Activated T-cell treated with anti-CD3 and anti-CD28 coated beads, Interleukin-2, amount 50 U/mL, for 24 hours (primary cell): ENCODE measurements at regions not wholly inside any gene's neighbourhood (a gene's known extent, or its start where the extent isn't known, plus 50 kb on each side); places are given as distances from the start of the nearest gene placed in this dataset.
"Not testable (repeated sequence)": the region's sequence is repeated elsewhere in the genome, so short reads cannot be mapped to it uniquely, and the experiment has no call there.

Experiments
- DNase-seq: peaks from one replicate; pipeline ENCODE4 v3.0.0-alpha.2; 2020
- H3K27ac Mint-ChIP-seq: 2 replicates; pipeline ENCODE4 v1.8.0; 2020; ENCODE audit warnings: mild to moderate bottlenecking, mixed read lengths
- H3K27me3 Mint-ChIP-seq: 2 replicates; pipeline ENCODE4 v1.8.0; 2020; ENCODE audit warnings: mixed read lengths
- H3K36me3 Mint-ChIP-seq: 2 replicates; pipeline ENCODE4 v1.8.0; 2020; ENCODE audit warnings: low read depth, mixed read lengths
- H3K4me1 Mint-ChIP-seq: 2 replicates; pipeline ENCODE4 v1.8.0; 2020; ENCODE audit warnings: low read depth, mixed read lengths
- H3K4me3 Mint-ChIP-seq: 2 replicates; pipeline ENCODE4 v1.8.0; 2020; ENCODE audit warnings: mild to moderate bottlenecking, moderate library complexity, mixed read lengths
- H3K9me3 Mint-ChIP-seq: 2 replicates; pipeline ENCODE4 v1.8.0; 2020; ENCODE audit warnings: mixed read lengths

GRCh38 chrX:1883772-1884171 lies 268.9 kb downstream of the ASMT start:
- Mint-ChIP-seq H3K4me1 (no peaks in the 10 kb centered on the region), H3K27ac (no peak overlapping the region), H3K9me3 (peaks cover 4% of the 10 kb centered on the region), H3K4me3 (no peak overlapping the region), H3K36me3 (no peaks in the 10 kb centered on the region), H3K27me3 (peaks cover 20% of the 10 kb centered on the region)
- DNase-seq, result no peak

DNA sequence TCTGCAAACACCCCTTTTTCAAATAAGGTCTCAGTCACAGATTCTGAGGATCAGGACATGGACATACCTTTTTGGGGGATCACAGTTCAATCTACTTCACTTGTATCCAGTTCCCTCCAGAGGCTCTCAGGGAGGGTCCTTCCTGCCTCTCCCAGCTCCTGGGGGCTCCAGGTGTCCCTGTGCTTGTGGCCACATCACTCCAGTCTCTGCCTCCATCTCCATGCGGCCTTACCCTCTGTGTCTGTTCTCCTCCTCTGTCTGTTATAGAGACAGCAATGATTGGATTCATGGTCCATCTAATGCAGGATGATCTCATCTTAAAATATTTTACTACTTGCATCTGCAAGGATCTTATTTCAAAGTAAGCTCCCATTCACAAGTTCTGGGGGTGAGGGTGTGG lies 269.6 kb downstream of the ASMT start:
- Mint-ChIP-seq H3K27me3 (peaks cover 20% of the 10 kb centered on the region), H3K36me3 (no peaks in the 10 kb centered on the region), H3K27ac (no peak overlapping the region), H3K4me1 (no peaks in the 10 kb centered on the region), H3K4me3 (no peak overlapping the region), H3K9me3 (no peaks in the 10 kb centered on the region)
- DNase-seq, result no peak

DNA sequence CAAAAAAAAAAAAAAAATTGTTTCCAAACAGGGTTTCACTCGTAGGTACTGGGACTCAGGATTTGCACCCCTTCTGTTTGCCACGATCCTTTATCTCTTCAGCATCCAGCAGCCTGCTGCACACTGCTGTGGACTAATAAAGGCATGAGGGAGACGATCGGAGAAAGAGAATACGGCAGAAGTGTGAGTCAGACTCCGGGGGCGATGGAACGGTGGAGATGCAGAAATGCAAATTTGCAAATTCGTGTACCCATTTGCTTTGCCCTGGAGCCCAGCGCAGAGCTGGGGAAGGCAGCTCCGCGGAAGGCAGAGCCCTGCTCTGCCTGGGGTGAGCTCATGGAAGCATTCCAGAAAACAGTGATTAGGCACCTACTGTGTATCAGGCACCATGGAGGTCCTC lies 270.3 kb downstream of the ASMT start:
- no peaks in the 10 kb centered on the region for H3K9me3 Mint-ChIP-seq
- H3K36me3 Mint-ChIP-seq, result no peaks in the 10 kb centered on the region

GRCh38 chrX:1888305-1888704 lies 273.4 kb downstream of the ASMT start:
- DNase-seq, H3K4me1 Mint-ChIP-seq, H3K4me3 Mint-ChIP-seq, H3K27ac Mint-ChIP-seq, H3K36me3 Mint-ChIP-seq, H3K9me3 Mint-ChIP-seq: not testable (repeated sequence)
- peaks cover 23% of the 10 kb centered on the region for H3K27me3 Mint-ChIP-seq

More for the DNA sequence above, 270.3 kb downstream of the ASMT start:
- peaks cover 20% of the 10 kb centered on the region for H3K27me3 Mint-ChIP-seq
- DNase-seq, result no peak
- H3K4me1 Mint-ChIP-seq, result no peaks in the 10 kb centered on the region
- H3K4me3 Mint-ChIP-seq, result no peak overlapping the region
- H3K27ac Mint-ChIP-seq, result no peak overlapping the region

- H3K4me1 Mint-ChIP-seq, result no peaks in the 10 kb centered on the region
- no peak overlapping the region for H3K27ac Mint-ChIP-seq
- peaks cover 3% of the 10 kb centered on the region for H3K27me3 Mint-ChIP-seq
- no peaks in the 10 kb centered on the region for H3K36me3 Mint-ChIP-seq
- DNase-seq, result no peak
- H3K4me3 Mint-ChIP-seq, result no peak overlapping the region
- H3K9me3 Mint-ChIP-seq, result no peaks in the 10 kb centered on the region
Observed at GRCh38 chrX:1894026-1894294, 279.1 kb downstream of the ASMT start.

DNA sequence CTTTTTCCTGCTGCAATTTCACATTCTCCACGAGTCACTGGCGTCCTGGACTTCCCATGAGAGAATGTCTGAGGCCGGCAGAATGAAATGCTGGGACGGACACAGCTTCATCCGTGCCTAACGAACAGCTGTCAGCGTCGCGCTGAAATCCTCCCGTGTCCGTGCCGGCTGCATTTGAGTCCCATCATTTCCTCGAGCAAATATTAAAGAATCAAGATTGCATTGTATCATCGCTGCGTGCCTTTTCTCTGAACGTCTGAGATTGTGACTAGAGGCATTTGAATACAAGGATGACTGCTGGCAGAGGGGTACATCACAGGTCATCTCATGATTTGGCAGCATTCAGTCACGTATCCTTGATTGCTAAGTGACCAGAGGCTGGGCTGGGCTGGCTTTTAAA lies 279.9 kb downstream of the ASMT start:
- no peak overlapping the region for H3K27ac Mint-ChIP-seq
- H3K27me3 Mint-ChIP-seq, result peaks cover 3% of the 10 kb centered on the region
- no peak for DNase-seq
- no peak overlapping the region for H3K4me3 Mint-ChIP-seq
- no peaks in the 10 kb centered on the region for H3K36me3 Mint-ChIP-seq
- H3K9me3 Mint-ChIP-seq, result no peaks in the 10 kb centered on the region
- H3K4me1 Mint-ChIP-seq, result no peaks in the 10 kb centered on the region

- Mint-ChIP-seq H3K27ac (no peak overlapping the region), H3K36me3 (no peaks in the 10 kb centered on the region), H3K4me1 (no peaks in the 10 kb centered on the region), H3K4me3 (no peak overlapping the region), H3K27me3 (no peaks in the 10 kb centered on the region), H3K9me3 (no peaks in the 10 kb centered on the region)
- DNase-seq, result no peak
Observed at GRCh38 chrX:1895583-1895982, 280.7 kb downstream of the ASMT start.

DNA sequence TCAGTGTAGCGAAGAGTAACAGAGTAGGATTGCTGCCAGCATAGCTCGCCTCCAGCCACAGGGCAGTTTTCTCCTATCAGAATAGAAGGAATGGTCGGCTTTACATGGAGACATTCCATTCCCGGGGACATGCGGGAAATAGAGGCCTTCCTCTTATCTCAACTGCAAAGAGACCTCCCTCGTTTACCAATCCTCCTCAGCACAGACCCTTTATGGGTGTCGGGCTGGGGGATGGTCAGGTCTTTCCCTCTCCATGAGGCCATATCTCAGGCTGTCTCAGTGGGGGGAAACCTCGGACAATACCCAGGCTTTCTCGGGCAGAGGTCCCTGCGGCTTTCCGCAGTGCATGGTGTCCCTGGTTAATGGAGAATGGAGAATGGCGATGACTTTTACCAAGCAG lies 285.0 kb downstream of the ASMT start:
- no peaks in the 10 kb centered on the region for H3K4me1 Mint-ChIP-seq
- H3K27ac Mint-ChIP-seq, result no peak overlapping the region
- no peaks in the 10 kb centered on the region for H3K9me3 Mint-ChIP-seq

GRCh38 chrX:1902901-1903235 lies 288.0 kb downstream of the ASMT start:
- no peak overlapping the region for H3K4me3 Mint-ChIP-seq
- no peaks in the 10 kb centered on the region for H3K36me3 Mint-ChIP-seq
- peaks cover 2% of the 10 kb centered on the region for H3K9me3 Mint-ChIP-seq
- peaks cover 7% of the 10 kb centered on the region for H3K27me3 Mint-ChIP-seq
- no peak overlapping the region for H3K27ac Mint-ChIP-seq
- H3K4me1 Mint-ChIP-seq, result no peaks in the 10 kb centered on the region
- DNase-seq, result no peak

More for the DNA sequence above, 285.0 kb downstream of the ASMT start:
- no peaks in the 10 kb centered on the region for H3K36me3 Mint-ChIP-seq
- no peak overlapping the region for H3K4me3 Mint-ChIP-seq
- DNase-seq, result no peak
- H3K27me3 Mint-ChIP-seq, result no peaks in the 10 kb centered on the region

- H3K27me3 Mint-ChIP-seq, result peaks cover 9% of the 10 kb centered on the region
- no peaks in the 10 kb centered on the region for H3K36me3 Mint-ChIP-seq
- no peak for DNase-seq
- no peak overlapping the region for H3K27ac Mint-ChIP-seq
- peaks cover 2% of the 10 kb centered on the region for H3K9me3 Mint-ChIP-seq
- H3K4me1 Mint-ChIP-seq, result no peaks in the 10 kb centered on the region
- H3K4me3 Mint-ChIP-seq, result no peak overlapping the region
Observed at GRCh38 chrX:1903236-1903935, 288.5 kb downstream of the ASMT start.

DNA sequence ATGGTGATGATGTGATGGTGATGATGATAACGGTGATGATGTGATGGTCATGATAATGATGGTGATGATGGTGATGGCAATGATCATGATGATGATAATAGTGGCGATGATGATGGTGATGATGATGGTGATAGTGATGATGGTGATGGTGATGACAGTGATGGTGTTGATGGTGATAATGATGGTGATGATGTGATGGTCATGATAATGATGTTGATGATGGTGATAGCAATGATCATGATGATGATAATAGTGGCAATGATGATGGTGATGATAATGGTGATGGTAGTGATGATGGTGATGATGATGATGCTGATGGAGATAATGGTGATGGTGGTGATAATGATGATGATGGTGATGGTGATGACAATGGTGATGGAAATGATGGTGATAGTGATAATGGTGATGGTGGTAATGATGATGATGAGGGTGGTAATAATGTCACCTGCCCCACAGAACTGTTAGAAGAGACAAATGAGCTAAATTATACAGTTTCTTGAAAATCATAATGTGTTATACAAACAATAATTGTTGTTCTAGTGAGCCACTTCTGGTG lies 289.9 kb downstream of the ASMT start:
- Mint-ChIP-seq H3K36me3 (no peaks in the 10 kb centered on the region), H3K27me3 (peaks cover 17% of the 10 kb centered on the region), H3K4me1 (no peaks in the 10 kb centered on the region), H3K4me3 (no peak overlapping the region), H3K9me3 (peaks cover 2% of the 10 kb centered on the region), H3K27ac (no peak overlapping the region)
- no peak for DNase-seq

- no peak for DNase-seq
- H3K4me3 Mint-ChIP-seq, result no peak overlapping the region
- H3K27ac Mint-ChIP-seq, result no peak overlapping the region
- peaks cover 2% of the 10 kb centered on the region for H3K9me3 Mint-ChIP-seq
- H3K27me3 Mint-ChIP-seq, result peaks cover 17% of the 10 kb centered on the region
- H3K4me1 Mint-ChIP-seq, result no peaks in the 10 kb centered on the region
- H3K36me3 Mint-ChIP-seq, result no peaks in the 10 kb centered on the region
Observed at GRCh38 chrX:1906028-1906427, 291.2 kb downstream of the ASMT start.

- H3K4me1 Mint-ChIP-seq, DNase-seq, H3K36me3 Mint-ChIP-seq, H3K4me3 Mint-ChIP-seq, H3K9me3 Mint-ChIP-seq, H3K27ac Mint-ChIP-seq: not testable (repeated sequence)
- peaks cover 28% of the 10 kb centered on the region for H3K27me3 Mint-ChIP-seq
Observed at GRCh38 chrX:1908996-1909395, 294.1 kb downstream of the ASMT start.

- no peaks in the 10 kb centered on the region for H3K4me1 Mint-ChIP-seq
- peaks cover 2% of the 10 kb centered on the region for H3K9me3 Mint-ChIP-seq
- H3K27me3 Mint-ChIP-seq, result peaks cover 30% of the 10 kb centered on the region
- H3K36me3 Mint-ChIP-seq, result no peaks in the 10 kb centered on the region
- no peak for DNase-seq
- H3K27ac Mint-ChIP-seq, result no peak overlapping the region
- H3K4me3 Mint-ChIP-seq, result no peak overlapping the region
Observed at GRCh38 chrX:1909419-1910206, 294.8 kb downstream of the ASMT start.

GRCh38 chrX:1910207-1910470 lies 295.3 kb downstream of the ASMT start:
- DNase-seq, result no peak
- no peaks in the 10 kb centered on the region for H3K36me3 Mint-ChIP-seq
- no peak overlapping the region for H3K27ac Mint-ChIP-seq
- H3K4me1 Mint-ChIP-seq, result no peaks in the 10 kb centered on the region
- peaks cover 2% of the 10 kb centered on the region for H3K9me3 Mint-ChIP-seq
- peaks cover 33% of the 10 kb centered on the region for H3K27me3 Mint-ChIP-seq
- no peak overlapping the region for H3K4me3 Mint-ChIP-seq
